Osteocyte (in vitro differentiated cells): ENCODE measurements at regions not wholly inside any gene's neighbourhood (a gene's known extent, or its start where the extent isn't known, plus 50 kb on each side); places are given as distances from the start of the nearest gene placed in this dataset.

Experiments used
- DNase-seq: peaks from one replicate; pipeline ENCODE4 v3.0.0; 2021; ENCODE audit warnings: mixed read lengths; ENCODE audit not compliant: unreplicated experiment; ENCODE audit errors: extremely low spot score
- H3K27ac Mint-ChIP-seq: one replicate; pipeline ENCODE4 v1.8.0; 2021; ENCODE audit warnings: mild to moderate bottlenecking, mixed read lengths; ENCODE audit not compliant: unreplicated experiment
- H3K27me3 Mint-ChIP-seq: one replicate; pipeline ENCODE4 v1.8.0; 2021; ENCODE audit warnings: mixed read lengths; ENCODE audit not compliant: unreplicated experiment
- H3K36me3 Mint-ChIP-seq: one replicate; pipeline ENCODE4 v1.8.0; 2021; ENCODE audit warnings: mixed read lengths; ENCODE audit not compliant: unreplicated experiment
- H3K4me1 Mint-ChIP-seq: one replicate; pipeline ENCODE4 v1.8.0; 2021; ENCODE audit warnings: mixed read lengths; ENCODE audit not compliant: unreplicated experiment
- H3K4me3 Mint-ChIP-seq: one replicate; pipeline ENCODE4 v1.8.0; 2021; ENCODE audit warnings: mild to moderate bottlenecking, moderate library complexity, mixed read lengths; ENCODE audit not compliant: unreplicated experiment
- H3K9me3 Mint-ChIP-seq: one replicate; pipeline ENCODE4 v1.8.0; 2021; ENCODE audit warnings: mixed read lengths; ENCODE audit not compliant: unreplicated experiment
- TF ChIP-seq, protein P1 (sequence below): fragments of 200-600 bp; sonication (generic); IDR thresholded peaks from 2 replicates; pipeline ENCODE4 v1.5.0; 2021; ENCODE audit warnings: antibody characterized with exemption, mild to moderate bottlenecking, moderate library complexity

DNA sequence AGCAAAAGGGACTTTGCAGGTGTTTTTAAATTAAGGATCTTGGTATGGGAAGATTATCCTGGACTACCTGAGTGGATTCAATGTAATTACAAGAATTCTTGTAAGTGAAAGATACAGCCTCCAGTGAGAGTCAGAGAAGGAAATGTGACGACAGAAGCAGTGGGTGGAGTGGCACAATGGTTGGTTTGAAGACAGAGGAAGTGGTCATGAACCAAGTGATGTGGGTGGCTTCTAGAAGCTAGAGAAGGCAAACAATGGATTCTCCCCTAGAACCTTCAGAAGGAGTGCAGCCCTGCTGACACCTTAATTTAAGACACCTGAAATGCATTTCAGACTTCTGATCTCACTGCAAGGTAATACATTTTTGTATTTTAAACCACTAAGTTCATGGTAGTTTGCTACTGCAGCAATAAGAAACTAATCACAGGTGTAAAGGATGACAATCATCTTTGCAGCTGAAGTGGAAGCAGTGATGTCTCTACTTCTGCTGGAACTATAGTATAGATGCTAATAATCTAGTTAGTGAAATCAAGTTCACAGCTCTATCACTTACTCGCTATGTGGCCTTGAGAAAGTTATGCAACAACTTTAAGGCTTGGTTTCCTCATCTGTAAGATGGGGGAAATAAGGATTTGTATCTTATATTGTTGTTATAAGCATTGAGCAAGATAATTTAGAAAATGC, 403.4 kb upstream of the SUCLG2 start:
- Mint-ChIP-seq H3K4me1 (no peaks in the 10 kb centered on the region), H3K27me3 (no peaks in the 10 kb centered on the region), H3K9me3 (no peaks in the 10 kb centered on the region), H3K4me3 (no peak overlapping the region), H3K36me3 (no peaks in the 10 kb centered on the region), H3K27ac (no peak overlapping the region)
- no peak for DNase-seq
- TF ChIP-seq, protein P1, sequence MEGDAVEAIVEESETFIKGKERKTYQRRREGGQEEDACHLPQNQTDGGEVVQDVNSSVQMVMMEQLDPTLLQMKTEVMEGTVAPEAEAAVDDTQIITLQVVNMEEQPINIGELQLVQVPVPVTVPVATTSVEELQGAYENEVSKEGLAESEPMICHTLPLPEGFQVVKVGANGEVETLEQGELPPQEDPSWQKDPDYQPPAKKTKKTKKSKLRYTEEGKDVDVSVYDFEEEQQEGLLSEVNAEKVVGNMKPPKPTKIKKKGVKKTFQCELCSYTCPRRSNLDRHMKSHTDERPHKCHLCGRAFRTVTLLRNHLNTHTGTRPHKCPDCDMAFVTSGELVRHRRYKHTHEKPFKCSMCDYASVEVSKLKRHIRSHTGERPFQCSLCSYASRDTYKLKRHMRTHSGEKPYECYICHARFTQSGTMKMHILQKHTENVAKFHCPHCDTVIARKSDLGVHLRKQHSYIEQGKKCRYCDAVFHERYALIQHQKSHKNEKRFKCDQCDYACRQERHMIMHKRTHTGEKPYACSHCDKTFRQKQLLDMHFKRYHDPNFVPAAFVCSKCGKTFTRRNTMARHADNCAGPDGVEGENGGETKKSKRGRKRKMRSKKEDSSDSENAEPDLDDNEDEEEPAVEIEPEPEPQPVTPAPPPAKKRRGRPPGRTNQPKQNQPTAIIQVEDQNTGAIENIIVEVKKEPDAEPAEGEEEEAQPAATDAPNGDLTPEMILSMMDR, result no peak

DNA sequence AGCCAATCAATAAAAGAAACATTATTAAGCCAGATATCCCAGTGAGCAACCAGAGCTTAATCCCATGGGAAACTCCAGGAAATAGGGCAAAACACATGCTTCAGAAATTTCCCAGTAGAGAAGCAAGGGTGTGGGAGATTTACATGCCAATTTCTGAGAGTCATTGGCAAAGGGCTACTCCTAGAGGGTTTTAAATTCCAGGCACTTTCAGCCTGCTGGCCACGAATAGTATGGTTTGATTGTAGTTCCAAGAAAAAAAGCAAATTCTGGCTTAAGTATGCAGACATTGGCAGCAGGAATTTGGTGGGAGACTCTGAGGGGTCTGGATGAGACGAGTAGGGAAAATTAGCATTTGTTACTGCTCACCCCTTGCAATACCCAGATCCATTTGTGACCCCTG, 402.1 kb upstream of the SUCLG2 start:
- Mint-ChIP-seq H3K27me3 (no peaks in the 10 kb centered on the region), H3K4me3 (no peak overlapping the region), H3K4me1 (no peaks in the 10 kb centered on the region), H3K27ac (no peak overlapping the region), H3K36me3 (no peaks in the 10 kb centered on the region), H3K9me3 (no peaks in the 10 kb centered on the region)
- TF ChIP-seq, protein P1, result no peak
- no peak for DNase-seq

DNA sequence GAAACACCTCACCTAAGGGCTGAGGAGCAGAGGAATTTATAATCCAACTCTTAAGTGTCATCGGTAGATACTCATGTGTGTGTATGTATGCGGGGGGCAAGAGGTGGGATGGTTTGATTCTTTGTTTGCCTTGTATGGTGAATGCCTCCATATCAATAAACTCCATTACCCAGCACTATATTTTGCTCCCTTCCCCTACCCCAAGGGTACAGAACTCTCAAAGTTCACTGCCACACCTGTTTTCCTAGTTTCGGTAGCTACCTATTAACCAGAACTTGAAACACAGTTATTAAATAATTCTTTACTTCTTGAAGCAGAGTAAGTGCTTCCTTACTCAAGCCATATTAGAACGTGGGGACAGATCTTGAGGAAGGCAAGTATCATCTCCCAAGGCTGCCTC, 400.8 kb upstream of the SUCLG2 start:
- no peak overlapping the region for H3K4me3 Mint-ChIP-seq
- no peak overlapping the region for H3K27ac Mint-ChIP-seq
- no peak for DNase-seq
- no peaks in the 10 kb centered on the region for H3K9me3 Mint-ChIP-seq
- H3K27me3 Mint-ChIP-seq, result no peaks in the 10 kb centered on the region
- TF ChIP-seq, protein P1, result no peak
- H3K36me3 Mint-ChIP-seq, result no peaks in the 10 kb centered on the region
- H3K4me1 Mint-ChIP-seq, result no peaks in the 10 kb centered on the region

DNA sequence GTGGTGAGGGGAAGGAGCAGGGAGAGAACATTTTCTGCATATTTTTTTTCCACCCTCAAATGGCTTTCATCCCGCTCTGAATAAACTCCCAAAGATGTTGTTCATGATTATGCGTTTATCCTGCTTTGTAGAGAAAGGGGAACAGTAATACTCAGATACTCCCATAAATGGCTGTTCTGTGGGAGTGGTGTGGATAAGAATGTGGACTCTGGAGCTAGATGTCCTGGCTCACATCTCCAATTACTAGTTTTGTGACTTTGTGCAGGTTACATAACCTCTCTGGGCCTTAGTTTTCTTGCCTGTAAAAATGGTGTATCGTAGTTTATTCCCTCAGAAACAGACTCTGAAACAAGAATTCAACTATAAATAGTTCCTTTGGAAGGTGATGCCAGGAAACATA, 395.4 kb upstream of the SUCLG2 start:
- no peak for DNase-seq
- no peaks in the 10 kb centered on the region for H3K4me1 Mint-ChIP-seq
- no peaks in the 10 kb centered on the region for H3K36me3 Mint-ChIP-seq
- H3K27me3 Mint-ChIP-seq, result peaks cover 2% of the 10 kb centered on the region
- H3K27ac Mint-ChIP-seq, result no peak overlapping the region
- no peak overlapping the region for H3K4me3 Mint-ChIP-seq
- TF ChIP-seq, protein P1, result no peak
- H3K9me3 Mint-ChIP-seq, result no peaks in the 10 kb centered on the region

DNA sequence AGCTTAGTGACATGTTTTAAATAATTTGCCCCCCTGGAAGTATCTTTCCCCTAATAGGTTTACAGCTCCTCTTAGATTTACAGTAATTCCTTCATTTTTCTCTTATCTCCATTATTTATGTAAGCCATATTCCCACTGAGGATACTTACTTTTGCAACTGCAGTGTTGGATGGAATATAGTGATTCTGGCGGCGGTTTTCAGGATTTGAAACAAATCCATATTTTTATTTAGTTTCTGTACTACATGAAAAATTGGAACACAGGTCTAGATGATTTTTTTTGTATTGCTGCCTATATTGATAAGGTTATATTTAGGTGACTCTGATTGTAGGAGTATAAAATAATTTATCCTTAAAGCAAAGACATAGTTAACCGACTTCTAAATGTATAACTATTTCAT, 391.6 kb upstream of the SUCLG2 start:
- no peaks in the 10 kb centered on the region for H3K4me1 Mint-ChIP-seq
- no peak for DNase-seq
- peaks cover 2% of the 10 kb centered on the region for H3K27me3 Mint-ChIP-seq
- no peak overlapping the region for H3K27ac Mint-ChIP-seq
- TF ChIP-seq, protein P1, result no peak
- no peaks in the 10 kb centered on the region for H3K36me3 Mint-ChIP-seq
- no peak overlapping the region for H3K4me3 Mint-ChIP-seq
- no peaks in the 10 kb centered on the region for H3K9me3 Mint-ChIP-seq
